Motor neuron (in vitro differentiated cells): ENCODE measurements at regions not wholly inside any gene's neighbourhood (a gene's known extent, or its start where the extent isn't known, plus 50 kb on each side); places are given as distances from the start of the nearest gene placed in this dataset.
A peak's percentile ranks its signal among the peaks of the same experiment; 100 is the strongest.

Experiments used
- ATAC-seq, 8 experiments: fragments of 200-7000 bp; cut with Tn5 transposase; replicated peaks in 6 of 8; 2 replicates each; pipeline ENCODE4 v1.8.0; 2021; ENCODE audit warnings: mild to moderate bottlenecking in 8 of 8, moderate library complexity in 8 of 8
- H3K27ac ChIP-seq, 2 donors: fragments of 250-450 bp; sonication (Bioruptor Pico); 2 replicates each; pipeline ENCODE4 v1.9.0; 2021; ENCODE audit warnings: antibody characterized with exemption in 2 of 2, mild to moderate bottlenecking in 2 of 2, moderate library complexity in 1 of 2
- H3K4me1 ChIP-seq, 2 donors: fragments of 250-450 bp; sonication (Bioruptor Pico); replicated peaks in 1 of 2; 2 replicates each; pipeline ENCODE4 v1.6.1; 2021; ENCODE audit warnings: antibody characterized with exemption in 2 of 2, mild to moderate bottlenecking in 2 of 2, moderate library complexity in 1 of 2
- H3K4me3 ChIP-seq, 5 donors: fragments of 250-450 bp; sonication (Bioruptor Pico); 2 replicates each; pipeline ENCODE4 v1.9.0; 2021; ENCODE audit warnings: antibody characterized with exemption in 5 of 5, mild to moderate bottlenecking in 5 of 5, moderate library complexity in 4 of 5
- WGBS, 10 experiments: fragments of 450-650 bp; shearing (Covaris generic); methylation state at CpG; one replicate each; pipeline ENCODE4 v1.0.0; 2022; 5-methylcytosine and 5-hydroxymethylcytosine counted together
- in situ Hi-C, 9 experiments: fragments of 400-800 bp; cut with MboI; loops; one replicate each; pipeline ENCODE4 v1.15.0; 2021; ENCODE audit warnings: low sequenced_read_pairs in 9 of 9, low pct_unique_long_range_greater_than_20kb in 2 of 9; ENCODE audit not compliant: unreplicated experiment in 9 of 9

DNA sequence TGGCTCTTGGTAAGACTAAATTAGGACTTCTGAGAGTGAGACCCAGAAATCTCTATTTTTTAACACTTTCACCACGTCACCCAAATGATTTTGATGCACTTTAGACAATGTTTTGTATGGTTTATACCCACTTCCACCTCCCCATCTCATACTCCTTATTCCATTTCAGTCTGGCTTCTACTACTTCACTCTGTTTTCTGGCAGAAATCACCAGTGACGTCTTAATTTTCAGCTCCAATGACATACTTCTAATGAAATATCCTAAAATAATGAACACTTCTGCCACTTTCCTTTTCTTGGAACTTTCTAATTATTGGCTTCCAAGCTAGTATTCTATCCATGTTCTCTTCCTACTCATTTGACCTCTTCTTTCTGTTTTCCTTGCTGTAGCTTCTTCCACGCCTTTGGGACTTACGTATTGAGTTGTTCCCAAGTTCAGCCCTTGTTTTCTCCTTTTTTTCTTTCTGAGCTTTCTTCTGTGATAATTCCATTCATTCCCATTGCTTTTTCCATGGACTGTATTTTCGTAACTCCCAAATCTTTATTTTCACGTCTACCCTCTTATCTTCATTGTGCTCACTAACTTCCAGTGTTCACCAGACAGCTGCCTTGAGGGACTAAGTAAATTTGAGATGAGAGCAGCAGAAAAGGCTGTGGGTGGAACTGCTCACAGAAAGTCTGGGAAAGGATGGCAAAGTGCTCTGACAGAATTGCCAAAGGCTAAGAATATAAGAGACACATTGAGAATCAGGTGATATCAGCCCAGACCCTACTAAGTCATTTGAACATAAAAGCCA, 115.8 kb downstream of the CAPZA3 start:
- H3K27ac ChIP-seq, result no peak overlapping the region
- no peak for ATAC-seq
- in situ Hi-C loops, result no loop called here
- WGBS, 10 experiments, result 72 to 97% (median 89%) methylated on average over 2 to 6 of the region's 6 CpGs
- H3K4me3 ChIP-seq, result no peak overlapping the region
- H3K4me1 ChIP-seq, result no peaks in the 10 kb centered on the region

DNA sequence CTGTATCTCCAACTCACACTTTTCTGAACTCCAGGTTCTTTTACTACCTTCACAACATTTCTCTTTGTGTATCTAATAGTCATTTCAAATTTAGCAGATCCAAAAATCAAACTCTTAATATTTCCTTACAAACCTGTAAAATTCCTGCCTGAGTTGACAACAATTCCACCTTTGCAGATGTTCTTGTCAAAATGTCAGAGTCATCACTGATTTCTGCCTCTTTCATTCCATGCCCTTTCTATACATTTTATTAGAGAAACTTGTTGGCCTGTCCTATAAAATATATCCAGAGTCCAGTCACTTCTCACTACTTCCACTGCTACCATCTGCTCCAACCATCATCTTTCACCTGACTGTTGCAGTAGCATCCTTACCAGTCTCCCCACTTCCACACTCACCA, 119.7 kb downstream of the CAPZA3 start:
- H3K4me1 ChIP-seq, result no peaks in the 10 kb centered on the region
- in situ Hi-C loops, result no loop called here
- no peak overlapping the region for H3K27ac ChIP-seq
- no peak for ATAC-seq
- H3K4me3 ChIP-seq, result no peak overlapping the region

DNA sequence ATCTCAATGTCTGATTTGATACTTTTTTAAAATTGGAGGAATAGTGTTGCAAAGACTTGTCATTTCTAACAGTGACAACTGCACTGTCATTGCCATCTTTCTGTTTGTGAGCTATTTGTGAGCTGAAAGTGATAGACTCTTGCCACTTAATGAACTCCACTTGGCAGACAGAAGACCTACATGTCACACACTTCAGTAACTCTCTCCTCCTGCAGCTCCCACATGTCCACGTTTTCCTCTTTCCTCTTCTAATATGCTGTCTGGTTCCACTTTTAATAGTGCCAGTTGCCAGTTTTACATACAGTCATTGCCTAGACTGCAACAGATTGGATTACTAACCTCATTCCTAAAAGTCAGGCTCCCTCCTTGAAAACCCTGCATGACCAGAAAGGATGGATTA, 121.5 kb downstream of the CAPZA3 start:
- no peak for ATAC-seq
- H3K4me3 ChIP-seq, result no peak overlapping the region
- 0 to 100% (median 79%) methylated on average over 1 of the region's 1 CpG; no CpG with 5 or more reads in 4 of the 10 experiments for WGBS, 10 experiments
- in situ Hi-C loops, result no loop called here
- H3K4me1 ChIP-seq, result no peaks in the 10 kb centered on the region
- no peak overlapping the region for H3K27ac ChIP-seq

DNA sequence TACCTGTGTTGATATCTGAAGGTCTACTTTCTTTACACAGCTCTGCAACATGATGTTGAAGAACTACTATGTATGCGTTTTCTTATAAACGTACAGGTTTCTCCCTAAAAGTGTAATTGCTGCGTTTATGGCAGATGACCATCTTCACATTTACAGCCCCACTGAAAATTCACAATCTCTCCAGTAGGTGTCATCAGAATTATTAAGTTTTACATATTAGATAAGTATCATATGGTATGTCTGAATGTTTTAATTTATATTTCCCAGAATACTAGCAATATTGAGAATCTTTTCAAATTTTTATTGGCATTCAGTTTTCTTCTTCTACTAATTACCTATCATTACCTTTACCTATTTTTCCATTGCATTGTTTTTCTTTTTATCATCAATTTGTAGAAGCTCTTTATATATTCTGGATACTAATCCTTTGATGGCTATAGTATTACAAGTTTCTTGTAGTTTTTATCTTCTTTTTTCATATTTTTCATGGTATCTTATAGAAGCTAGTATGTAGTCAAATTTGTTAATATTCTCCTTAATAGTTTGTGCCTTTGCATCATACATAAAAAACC, 123.5 kb downstream of the CAPZA3 start:
- Histone ChIP-seq H3K4me3 (no peak overlapping the region), H3K27ac (no peak overlapping the region), H3K4me1 (no peaks in the 10 kb centered on the region)
- 30 to 100% (median 95%) methylated on average over 2 to 3 of the region's 3 CpGs for WGBS, 10 experiments
- in situ Hi-C loops, result no loop called here
- ATAC-seq, result no peak

DNA sequence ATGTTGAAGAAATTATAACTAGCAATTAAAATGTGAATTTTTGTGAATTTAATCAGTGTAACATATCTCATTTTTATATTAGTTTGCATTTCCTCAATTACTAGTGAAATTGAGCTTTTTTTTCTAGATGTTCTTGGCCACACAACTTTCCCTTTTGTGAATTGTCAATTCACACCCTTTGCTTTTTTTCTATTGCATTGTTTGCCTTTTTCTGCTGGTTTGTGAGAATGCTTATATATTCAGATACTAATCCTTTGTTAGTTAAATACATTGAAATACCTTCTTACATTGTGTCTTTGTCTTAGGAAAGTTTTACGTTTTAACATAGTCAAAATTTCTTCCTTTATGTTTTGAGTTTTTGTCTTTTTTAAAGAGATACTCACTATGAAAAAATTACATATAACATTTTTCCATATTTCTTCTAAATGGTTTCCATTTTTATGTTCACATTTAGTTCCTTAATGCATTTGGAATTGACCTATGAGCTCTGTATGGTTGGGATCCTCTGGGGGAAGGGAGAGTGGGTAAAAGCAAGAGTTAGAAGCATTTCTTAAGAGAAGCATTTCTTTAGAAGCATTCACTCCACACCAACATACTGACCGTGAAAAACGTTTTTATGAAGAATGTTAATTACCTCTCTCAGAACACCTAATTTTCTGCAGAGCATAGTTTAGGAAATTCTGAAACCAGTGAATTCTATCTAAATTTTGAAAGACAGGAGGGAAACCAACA, 126.0 kb downstream of the CAPZA3 start:
- WGBS, 10 experiments, result 74 to 100% (median 90%) methylated on average over 1 to 3 of the region's 3 CpGs
- H3K4me3 ChIP-seq, result no peak overlapping the region
- ATAC-seq, result no peak
- H3K27ac ChIP-seq, result no peak overlapping the region
- in situ Hi-C loops, result no loop called here
- H3K4me1 ChIP-seq, result no peaks in the 10 kb centered on the region

DNA sequence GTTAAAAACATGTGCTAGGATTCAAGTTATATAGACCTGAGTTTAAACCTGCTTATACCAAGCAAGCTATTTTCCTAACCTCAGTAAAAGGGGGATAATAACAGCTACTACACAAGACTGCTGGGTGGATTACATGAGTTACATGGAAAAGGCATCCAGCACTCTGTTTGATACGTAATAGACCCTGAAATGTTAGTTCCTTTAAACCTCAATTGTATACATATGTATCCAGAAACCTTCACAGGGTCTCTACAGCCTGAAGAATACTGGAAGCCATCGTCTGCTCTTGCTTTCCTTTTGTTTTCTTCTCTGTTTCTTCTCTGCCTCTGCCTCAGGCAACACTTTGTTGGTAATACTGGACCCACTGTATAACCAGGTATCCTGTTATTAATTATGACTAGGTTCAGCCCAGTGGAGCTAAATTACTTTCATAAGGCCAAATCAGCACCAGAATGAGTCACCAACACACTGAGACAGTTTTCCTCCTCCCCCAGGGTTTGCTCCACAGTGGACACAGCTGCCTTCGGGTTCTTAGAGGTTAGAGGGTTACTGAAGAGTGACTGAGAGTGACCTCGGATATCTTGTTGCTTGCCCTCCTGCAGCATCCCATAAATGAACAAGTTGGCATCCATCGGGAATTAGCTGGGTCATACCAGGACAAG, 127.1 kb downstream of the CAPZA3 start:
- in situ Hi-C loops, result no loop called here
- 0 to 92% (median 80%) methylated on average over 1 to 5 of the region's 5 CpGs; no CpG with 5 or more reads in 1 of the 10 experiments for WGBS, 10 experiments
- no peak overlapping the region for H3K27ac ChIP-seq
- H3K4me1 ChIP-seq, result no peaks in the 10 kb centered on the region
- H3K4me3 ChIP-seq, result no peak overlapping the region
- ATAC-seq, result peak in 6 of 8 experiments; percentile 21 to 94 (median 41)

DNA sequence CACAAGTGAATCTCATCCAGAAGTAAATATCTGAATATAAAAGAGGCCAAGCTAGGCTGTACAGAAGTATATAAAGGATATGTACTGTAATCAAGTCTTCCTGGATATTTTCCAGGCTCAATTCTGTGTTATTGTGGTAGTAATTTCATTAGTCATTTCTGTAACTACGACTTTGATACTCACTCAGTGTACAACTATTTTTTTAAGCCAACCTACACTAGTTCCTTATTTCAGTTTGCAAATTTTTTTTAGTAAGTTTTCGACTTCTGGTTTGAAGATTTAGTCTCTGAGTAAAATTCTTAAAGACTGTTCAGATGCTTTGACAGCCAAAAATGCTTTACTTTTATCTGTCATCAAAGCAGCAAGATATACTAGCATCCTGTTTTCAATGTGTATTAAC, 130.8 kb downstream of the CAPZA3 start:
- WGBS, 10 experiments, result 6 to 91% (median 45%) methylated on average over 1 to 2 of the region's 2 CpGs
- H3K27ac ChIP-seq, result no peak overlapping the region
- in situ Hi-C loops, result no loop called here
- H3K4me1 ChIP-seq, result no peaks in the 10 kb centered on the region
- H3K4me3 ChIP-seq, result no peak overlapping the region
- no peak for ATAC-seq

DNA sequence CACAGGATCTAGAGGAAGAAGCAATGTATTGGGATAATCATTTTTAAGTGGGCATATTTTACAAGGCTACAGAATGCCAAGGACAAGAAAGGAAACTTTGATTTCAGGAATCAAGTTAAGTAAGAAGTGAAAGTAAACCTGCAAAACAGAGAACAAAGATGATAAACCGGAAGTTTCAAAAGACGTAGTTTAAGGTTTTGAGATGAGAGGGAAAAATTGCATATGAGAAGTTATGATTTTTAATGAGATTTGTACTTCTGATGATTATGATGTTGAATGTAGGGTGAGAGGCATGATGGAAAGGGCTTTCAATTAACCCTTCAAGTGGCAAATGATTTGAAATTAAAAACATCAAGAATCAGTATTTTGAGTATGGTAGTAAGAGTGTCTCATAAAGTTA, 134.9 kb downstream of the CAPZA3 start:
- ATAC-seq, result no peak
- Histone ChIP-seq H3K27ac (no peak overlapping the region), H3K4me1 (no peaks in the 10 kb centered on the region), H3K4me3 (no peak overlapping the region)
- WGBS, 10 experiments, result 64 to 100% (median 95%) methylated on average over 2 of the region's 2 CpGs; no CpG with 5 or more reads in 2 of the 10 experiments
- in situ Hi-C loops, result no loop called here

DNA sequence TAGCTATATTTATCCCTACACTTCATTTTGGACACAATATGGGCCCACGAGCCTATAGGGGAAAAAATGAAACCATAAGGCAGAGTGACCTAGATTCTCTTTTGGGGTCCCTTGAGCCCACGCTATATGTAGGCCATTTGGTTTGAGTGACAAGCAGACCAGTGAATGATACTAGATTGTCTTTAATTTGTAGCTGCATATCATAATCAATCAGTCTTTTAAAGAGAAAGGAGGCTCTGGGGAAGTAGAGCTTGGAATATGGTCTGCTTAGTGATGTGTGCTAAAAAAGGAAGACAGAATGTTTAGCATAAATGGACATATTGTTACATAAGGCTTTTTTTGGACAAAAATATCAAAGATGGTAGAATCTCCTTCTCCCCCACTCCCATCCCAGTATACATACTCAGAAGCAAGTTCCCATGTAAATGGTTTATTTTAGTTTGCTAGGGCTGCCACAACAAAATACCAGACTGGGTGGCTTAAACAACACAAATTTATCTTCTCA, 140.8 kb downstream of the CAPZA3 start:
- Histone ChIP-seq H3K4me1 (no peaks in the 10 kb centered on the region), H3K4me3 (no peak overlapping the region), H3K27ac (no peak overlapping the region)
- in situ Hi-C loops, result loop anchor here in 1 of 9 experiments (25.0 kb wide), 1 partner anchor 259 kb away; the partner anchor contains the start of gene PLEKHA5
- 71 to 100% (median 86%) methylated on average over 1 to 2 of the region's 2 CpGs; no CpG with 5 or more reads in 1 of the 10 experiments for WGBS, 10 experiments
- no peak for ATAC-seq

DNA sequence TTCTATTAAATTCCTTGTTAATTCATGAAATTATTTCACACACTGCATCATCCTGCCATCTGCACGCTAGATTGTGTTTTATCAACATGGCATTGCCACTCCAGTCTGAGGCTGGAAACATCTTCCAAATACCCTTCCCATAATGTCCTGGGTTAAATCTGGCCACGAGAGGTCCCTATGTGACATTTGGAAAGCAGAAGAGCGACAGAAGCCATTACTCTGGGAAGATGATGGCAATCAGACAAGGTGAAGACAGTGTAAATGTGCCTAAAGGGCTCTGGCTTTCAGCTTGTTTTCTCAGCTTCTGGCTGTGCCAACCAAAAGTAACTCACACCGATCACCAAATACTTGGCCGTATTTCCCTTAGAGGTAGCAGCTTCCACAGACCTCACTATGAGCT, 144.8 kb downstream of the CAPZA3 start:
- H3K27ac ChIP-seq, result no peak overlapping the region
- 35 to 83% (median 62%) methylated on average over 1 to 5 of the region's 5 CpGs for WGBS, 10 experiments
- in situ Hi-C loops, result loop anchor here in 1 of 9 experiments (25.0 kb wide), 1 partner anchor 255 kb away; the partner anchor contains the start of gene PLEKHA5
- H3K4me1 ChIP-seq, result no peaks in the 10 kb centered on the region
- ATAC-seq, result no peak
- H3K4me3 ChIP-seq, result no peak overlapping the region

DNA sequence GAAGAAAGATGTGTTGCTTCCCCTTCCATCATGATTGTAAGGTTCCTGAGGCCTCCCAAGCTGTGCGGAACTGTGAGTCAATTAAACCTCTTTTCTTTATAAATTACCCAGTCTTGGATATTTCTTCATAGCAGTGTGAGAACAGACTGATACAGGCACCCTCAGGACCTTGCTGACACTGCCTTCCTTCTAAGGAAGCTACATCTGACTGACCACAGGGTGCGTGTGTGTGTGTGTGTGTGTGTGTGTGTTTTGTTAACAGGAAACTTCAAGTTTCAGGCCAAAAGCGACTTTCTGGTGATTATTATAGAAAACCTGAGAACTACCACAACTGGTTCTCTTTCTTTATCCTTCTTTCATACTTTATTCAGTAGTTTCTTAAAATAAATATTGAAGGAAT, 149.0 kb downstream of the CAPZA3 start:
- H3K4me3 ChIP-seq, result no peak overlapping the region
- no peak for ATAC-seq
- peaks cover 3 to 8% of the 10 kb centered on the region in 2 donors for H3K4me1 ChIP-seq
- in situ Hi-C loops, result loop anchor here in 1 of 9 experiments (25.0 kb wide), 1 partner anchor 250 kb away; the partner anchor contains the start of gene PLEKHA5
- WGBS, 10 experiments, result 60 to 83% (median 70%) methylated on average over 1 to 3 of the region's 3 CpGs; no CpG with 5 or more reads in 3 of the 10 experiments
- no peak overlapping the region for H3K27ac ChIP-seq

DNA sequence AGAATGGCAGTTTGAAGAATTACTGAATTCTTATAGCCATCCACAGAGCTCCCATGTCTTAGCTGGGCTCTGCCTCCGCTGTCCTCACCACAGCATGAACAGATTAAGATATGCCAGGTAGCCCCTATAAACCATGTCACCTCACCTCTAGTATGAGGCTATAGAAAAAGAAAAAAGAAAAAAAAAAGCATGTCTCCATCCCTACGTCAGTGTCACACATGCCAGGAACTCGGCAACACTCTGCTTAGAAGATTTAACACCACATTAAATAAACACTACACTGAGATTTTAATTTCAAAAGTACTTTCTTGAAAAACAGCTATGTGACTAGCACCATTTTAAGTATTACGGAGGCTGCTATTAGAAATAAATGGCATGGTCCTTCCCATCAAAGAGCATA, 149.4 kb downstream of the CAPZA3 start:
- WGBS, 10 experiments, result 61 to 100% (median 97%) methylated on average over 1 to 4 of the region's 4 CpGs; no CpG with 5 or more reads in 1 of the 10 experiments
- no peak overlapping the region for H3K27ac ChIP-seq
- H3K4me3 ChIP-seq, result no peak overlapping the region
- in situ Hi-C loops, result loop anchor here in 1 of 9 experiments (25.0 kb wide), 1 partner anchor 250 kb away; the partner anchor contains the start of gene PLEKHA5
- no peak for ATAC-seq
- H3K4me1 ChIP-seq, result peaks cover 3 to 8% of the 10 kb centered on the region in 2 donors
